HG03460 (cell line): ENCODE measurements at regions not wholly inside any gene's neighbourhood (a gene's known extent, or its start where the extent isn't known, plus 50 kb on each side); places are given as distances from the start of the nearest gene placed in this dataset.
A peak's percentile ranks its signal among the peaks of the same experiment; 100 is the strongest.
"Not testable (repeated sequence)": the region's sequence is repeated elsewhere in the genome, so short reads cannot be mapped to it uniquely, and the experiment has no call there.

Source experiments
- ATAC-seq: cut with Tn5 transposase; IDR thresholded peaks from one replicate; pipeline ENCODE4 v1.9.1; 2021; ENCODE audit not compliant: unreplicated experiment

GRCh38 chr2:39875182-39875913 is 96.3 kb upstream of the THUMPD2 start:
- ATAC-seq = no peak

DNA sequence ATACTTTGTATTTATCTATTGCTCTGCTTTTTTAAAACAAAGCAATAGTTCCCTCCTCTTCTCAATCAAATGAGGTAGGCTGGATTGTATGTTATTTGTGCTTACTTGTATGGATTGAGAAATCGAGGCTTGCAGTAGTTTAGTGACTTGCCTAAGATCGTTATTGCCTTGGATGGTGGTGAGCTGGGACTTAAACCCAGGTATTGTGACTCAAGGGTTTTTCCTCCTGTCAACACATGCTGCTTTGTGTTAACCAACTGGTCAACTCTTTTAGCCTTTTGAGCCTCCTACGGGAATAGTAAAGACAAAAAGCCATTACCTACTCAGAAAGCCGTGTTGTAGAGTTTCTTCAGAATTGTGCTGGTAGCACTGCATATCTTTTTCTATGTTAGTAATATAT is 95.2 kb upstream of the THUMPD2 start:
- no peak for ATAC-seq

GRCh38 chr2:39873586-39873985 is 94.5 kb upstream of the THUMPD2 start:
- no peak for ATAC-seq

- no peak for ATAC-seq
Observed at GRCh38 chr2:39872748-39873147, 93.7 kb upstream of the THUMPD2 start.

GRCh38 chr2:39871291-39871761 is 92.3 kb upstream of the THUMPD2 start:
- no peak for ATAC-seq

GRCh38 chr2:39870871-39871270 is 91.8 kb upstream of the THUMPD2 start:
- no peak for ATAC-seq

DNA sequence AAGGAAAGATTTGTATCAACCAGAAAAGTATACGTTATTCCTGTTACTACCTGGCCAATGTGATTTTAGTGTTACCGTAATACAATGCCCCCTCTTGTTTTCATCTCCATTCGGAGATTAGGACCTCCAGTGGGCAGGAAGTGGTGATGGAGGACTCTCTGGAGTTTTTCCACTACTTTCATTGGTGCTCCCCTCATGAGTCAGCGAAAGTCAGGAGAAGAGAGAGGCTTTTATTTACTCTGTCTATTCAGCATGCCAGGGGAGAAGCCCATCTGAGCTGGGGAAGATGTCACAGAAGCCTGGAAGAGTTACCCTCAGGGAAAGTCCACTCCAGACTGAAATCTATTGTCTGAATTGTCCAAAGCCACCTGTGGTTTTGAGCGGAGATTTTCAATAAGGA is 88.2 kb upstream of the THUMPD2 start:
- ATAC-seq = no peak

GRCh38 chr2:39865751-39866150 is 86.7 kb upstream of the THUMPD2 start:
- no peak for ATAC-seq

DNA sequence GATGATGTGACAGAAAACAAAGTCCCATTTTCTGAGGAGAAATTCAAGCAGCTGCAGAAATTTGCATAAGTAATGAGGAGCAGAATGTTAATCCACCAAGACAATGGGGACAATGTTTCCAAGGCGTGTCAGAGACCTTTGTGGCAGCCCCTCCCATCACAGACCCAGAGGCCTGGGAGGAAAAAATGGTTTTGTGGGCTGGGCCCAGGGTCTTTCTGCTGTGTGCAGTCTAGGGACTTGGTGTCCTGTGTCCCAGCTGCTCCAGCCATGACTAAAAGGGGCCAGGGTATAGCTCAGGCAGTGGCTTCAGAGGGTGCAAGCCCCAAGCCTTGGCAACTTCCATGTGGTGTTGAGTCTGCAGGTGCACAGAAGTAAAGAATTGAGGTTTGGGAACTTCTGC is 84.6 kb upstream of the THUMPD2 start:
- ATAC-seq = not testable (repeated sequence)

GRCh38 chr2:39860538-39860937 is 81.5 kb upstream of the THUMPD2 start:
- no peak for ATAC-seq

GRCh38 chr2:39858677-39859076 is 79.6 kb upstream of the THUMPD2 start:
- no peak for ATAC-seq

GRCh38 chr2:39855856-39856255 is 76.8 kb upstream of the THUMPD2 start:
- ATAC-seq = no peak

DNA sequence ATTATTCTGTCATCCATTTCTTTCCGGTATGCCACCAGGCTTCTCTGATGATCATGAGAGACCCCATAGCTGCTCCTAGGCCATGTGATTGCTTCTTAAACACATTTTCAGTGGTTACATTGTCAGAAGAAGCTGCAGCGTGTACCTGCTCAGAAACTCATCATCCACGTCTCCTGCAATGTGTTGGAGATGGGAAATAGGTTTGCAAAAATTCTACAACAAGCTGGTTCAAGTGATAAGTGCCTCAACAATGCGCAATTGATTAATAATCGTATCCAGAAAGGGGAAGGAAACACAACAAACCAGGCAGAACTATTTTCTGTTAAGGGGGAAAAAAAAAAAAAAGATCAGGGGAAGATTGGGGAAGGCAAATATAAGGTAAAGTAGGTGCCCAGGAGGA is 75.7 kb upstream of the THUMPD2 start:
- no peak for ATAC-seq

- no peak for ATAC-seq
Observed at GRCh38 chr2:39852831-39853230, 73.8 kb upstream of the THUMPD2 start.

DNA sequence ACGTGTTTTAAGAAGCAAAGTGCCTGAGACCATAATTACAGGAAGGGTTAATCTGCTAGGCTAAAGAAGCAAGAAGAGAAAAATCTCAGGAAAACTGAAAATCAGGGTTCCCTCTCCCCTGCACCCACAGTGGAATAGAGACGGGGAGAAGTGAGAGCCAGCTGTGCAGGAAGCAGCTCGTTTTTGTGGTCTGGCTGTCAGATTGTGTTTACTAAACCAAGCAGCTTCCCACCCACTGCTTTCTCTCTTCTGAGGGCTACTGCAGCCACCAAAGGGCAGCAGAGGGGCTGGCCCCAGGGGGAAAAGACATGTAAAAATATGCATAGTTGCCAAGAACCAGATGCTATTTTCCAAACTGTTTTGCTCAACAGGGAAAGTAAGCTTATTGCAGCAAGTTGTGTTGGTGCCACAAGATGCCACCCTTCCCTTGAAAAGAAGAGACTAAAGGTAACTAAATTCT is 72.6 kb upstream of the THUMPD2 start:
- ATAC-seq = peak; percentile 86

DNA sequence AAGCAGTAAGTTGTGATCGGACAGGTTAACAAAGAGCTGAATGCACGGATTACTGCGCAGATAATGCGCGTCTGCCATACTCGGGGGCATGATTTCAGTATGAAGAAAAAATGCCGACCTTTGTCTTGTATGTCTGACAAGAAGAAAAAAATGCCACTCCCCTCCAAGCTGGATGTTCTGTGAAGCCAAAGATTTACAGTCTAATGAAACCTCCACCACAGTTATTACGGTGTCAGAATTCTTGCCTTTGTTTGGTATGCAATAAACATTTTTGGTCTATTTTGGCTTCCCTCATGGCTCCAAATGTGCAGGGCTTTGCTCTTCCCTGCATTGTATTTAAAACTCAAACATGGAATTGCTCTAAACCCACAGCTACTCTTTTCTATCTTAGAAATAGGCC is 72.2 kb upstream of the THUMPD2 start:
- no peak for ATAC-seq

DNA sequence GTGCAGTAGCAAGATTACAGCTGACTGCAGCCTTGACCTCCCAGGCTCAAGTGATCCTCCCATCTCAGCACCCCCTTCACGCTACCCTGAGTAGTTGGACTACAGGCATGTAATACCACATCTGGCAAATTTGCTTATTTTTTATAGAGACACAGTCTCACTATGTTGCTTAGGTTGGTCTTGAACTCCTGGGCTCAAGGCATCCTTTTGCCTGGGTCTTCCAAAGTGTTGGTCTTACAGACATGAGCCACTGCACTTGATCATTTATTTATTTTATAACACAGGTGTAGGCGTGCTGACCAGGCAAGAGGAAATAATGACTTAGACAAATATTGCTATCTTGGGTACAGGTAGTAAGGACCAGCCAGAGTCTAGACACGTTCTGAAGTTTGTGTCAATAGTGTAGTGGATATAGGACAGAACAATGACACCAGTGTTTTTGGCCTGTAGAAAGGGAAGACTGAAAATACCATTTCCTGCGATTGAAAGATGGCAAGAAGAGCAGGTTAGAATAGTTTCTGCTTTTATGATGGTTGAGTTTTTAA is 71.0 kb upstream of the THUMPD2 start:
- no peak for ATAC-seq

- no peak for ATAC-seq
Observed at GRCh38 chr2:39849064-39849463, 70.0 kb upstream of the THUMPD2 start.

- ATAC-seq = no peak
Observed at GRCh38 chr2:39845460-39846146, 66.5 kb upstream of the THUMPD2 start.

DNA sequence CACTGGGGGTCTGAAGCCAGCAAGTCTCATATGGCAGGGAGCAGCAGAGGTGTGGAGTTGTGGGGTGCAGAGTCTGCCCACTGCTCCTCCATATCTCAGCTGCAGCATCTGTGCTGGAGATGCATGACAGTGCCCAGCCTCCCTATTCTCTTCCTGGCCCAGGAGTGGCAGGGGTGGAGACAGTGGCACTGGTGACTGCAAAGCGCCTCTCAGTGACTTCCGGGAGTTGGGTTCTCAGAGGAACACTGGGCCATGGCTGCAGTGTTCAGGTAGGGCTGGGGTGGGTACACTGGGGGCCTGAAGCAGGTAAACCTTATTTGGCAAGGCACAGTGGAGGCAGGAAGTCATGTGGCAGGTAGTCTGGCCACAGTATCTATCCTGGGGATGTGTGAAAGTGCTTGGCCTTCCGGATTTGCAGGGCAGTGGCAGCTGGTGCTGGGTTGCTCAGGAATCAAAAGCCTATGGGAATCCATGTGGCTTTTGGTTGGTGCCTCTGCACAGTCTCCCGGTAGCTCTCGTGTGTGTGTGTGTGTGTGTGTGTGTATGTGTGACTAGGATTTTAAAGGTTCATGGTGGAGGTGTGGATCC is 60.3 kb upstream of the THUMPD2 start:
- ATAC-seq = no peak

- ATAC-seq = no peak
Observed at GRCh38 chr2:39838589-39838988, 59.5 kb upstream of the THUMPD2 start.
